Fibroblast of lung (primary cell): ENCODE measurements at regions not wholly inside any gene's neighbourhood (a gene's known extent, or its start where the extent isn't known, plus 50 kb on each side); places are given as distances from the start of the nearest gene placed in this dataset.

Experiments
- DNase-seq, 2 donors: peaks; one replicate each; pipeline versions ENCODE4 v3.0.0 to v3.0.0-alpha.2; 2010; ENCODE audit warnings: low read depth in 2 of 2
- H2AFZ ChIP-seq: 2 replicates; pipeline ENCODE4 v1.5.1; 2012; ENCODE audit warnings: low read length, control low read depth, inconsistent platforms
- H3K27ac ChIP-seq: 2 replicates; pipeline ENCODE4 v1.5.1; 2011; ENCODE audit warnings: low read length, control low read depth; ENCODE audit not compliant: insufficient read depth
- H3K27me3 ChIP-seq: 2 replicates; pipeline ENCODE4 v1.5.1; 2011; ENCODE audit warnings: mild to moderate bottlenecking, low read length; ENCODE audit not compliant: control insufficient read depth, insufficient read depth
- H3K36me3 ChIP-seq: 2 replicates; pipeline ENCODE4 v1.5.1; 2011; ENCODE audit warnings: low read length; ENCODE audit not compliant: control insufficient read depth, insufficient read depth
- H3K4me1 ChIP-seq: 2 replicates; pipeline ENCODE4 v1.5.1; 2011; ENCODE audit warnings: low read length; ENCODE audit not compliant: control insufficient read depth, insufficient read depth; ENCODE audit errors: extremely low read depth
- H3K4me2 ChIP-seq: 2 replicates; pipeline ENCODE4 v1.5.1; 2011; ENCODE audit warnings: low read length, control low read depth; ENCODE audit not compliant: insufficient read depth; ENCODE audit errors: extremely low read depth
- H3K4me3 ChIP-seq, 4 experiments: fragments of 200-600 bp in 1 of 4; sonication (generic) in 1 of 4; replicated peaks in 1 of 4; 2 replicates each; pipeline ENCODE4 v1.5.1; 2011 to 2016; ENCODE audit warnings: low read length in 4 of 4, low read depth in 3 of 4, mild to moderate bottlenecking in 3 of 4, control low read depth in 2 of 4, inconsistent platforms in 1 of 4, mixed read lengths in 1 of 4; ENCODE audit not compliant: insufficient read depth in 1 of 4; ENCODE audit errors: control extremely low read depth in 1 of 4
- H3K79me2 ChIP-seq: 2 replicates; pipeline ENCODE4 v1.5.1; 2012; ENCODE audit warnings: mild to moderate bottlenecking, low read length, inconsistent platforms; ENCODE audit not compliant: control insufficient read depth, insufficient read depth
- H3K9ac ChIP-seq: 2 replicates; pipeline ENCODE4 v1.5.1; 2011; ENCODE audit warnings: mild to moderate bottlenecking, low read length, control low read depth; ENCODE audit not compliant: insufficient read depth
- H3K9me3 ChIP-seq: 2 replicates; pipeline ENCODE4 v1.5.1; 2012; ENCODE audit warnings: low read depth, low read length; ENCODE audit not compliant: control insufficient read depth, insufficient read depth
- H4K20me1 ChIP-seq: 2 replicates; pipeline ENCODE4 v1.5.1; 2011; ENCODE audit warnings: low read length; ENCODE audit not compliant: control insufficient read depth, insufficient read depth; ENCODE audit errors: extremely low read depth
- CTCF ChIP-seq, 2 donors: IDR thresholded peaks in 1 of 2; conservative IDR thresholded peaks in 1 of 2; 1 replicate in 1 of 2; 2 replicates in 1 of 2; pipeline ENCODE4 v1.5.1; 2011 to 2012; ENCODE audit warnings: low read length in 2 of 2, control low read depth in 1 of 2, inconsistent platforms in 1 of 2, low read depth in 1 of 2, mild to moderate bottlenecking in 1 of 2
- EZH2 ChIP-seq: IDR thresholded peaks from 2 replicates; pipeline ENCODE4 v1.5.1; 2012; ENCODE audit warnings: low read length, control low read depth, mild to moderate bottlenecking; ENCODE audit errors: missing control alignments

DNA sequence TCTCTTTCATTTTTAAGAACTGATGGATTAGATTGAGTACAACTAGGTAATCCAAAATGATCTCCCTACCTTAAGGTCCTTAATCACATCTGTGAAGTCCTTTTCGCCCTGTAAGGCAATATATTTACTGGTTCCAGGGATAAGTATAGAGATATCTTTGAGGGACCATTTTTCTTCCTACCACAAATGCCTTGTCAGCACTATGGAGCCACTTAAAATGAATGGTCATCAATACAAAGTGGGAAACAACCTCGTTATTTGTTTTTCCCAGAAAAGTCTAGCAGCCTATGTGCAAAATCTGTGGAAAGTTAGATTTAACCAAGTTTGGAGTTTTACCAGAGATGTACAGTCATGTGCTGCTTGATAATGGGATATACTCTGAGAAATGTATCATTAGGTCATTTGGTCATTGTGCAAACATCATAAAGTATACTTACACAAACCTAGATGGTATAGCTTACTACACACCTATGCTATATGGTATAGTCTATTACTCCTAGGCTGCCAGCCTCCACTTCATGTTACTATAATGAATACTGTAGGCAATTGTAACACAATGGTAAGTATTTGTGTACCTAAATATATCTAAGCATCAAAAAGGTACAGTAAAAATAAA lies 366.2 kb upstream of the TMEM229A start:
- no peak overlapping the region for H2AFZ ChIP-seq
- no peaks in the 10 kb centered on the region for H3K9me3 ChIP-seq
- no peaks in the 10 kb centered on the region for H3K36me3 ChIP-seq
- no peak overlapping the region for H3K9ac ChIP-seq
- no peaks in the 10 kb centered on the region for H3K4me1 ChIP-seq
- no peaks in the 10 kb centered on the region for H4K20me1 ChIP-seq
- no peaks in the 10 kb centered on the region for H3K27me3 ChIP-seq
- H3K4me2 ChIP-seq, result no peak overlapping the region
- TF ChIP-seq CTCF (conservative IDR thresholded peaks at IDR 0.05 in 1 of 2, IDR thresholded peaks at IDR 0.05 in 1 of 2; ENCODE audit: low read depth in 1 of 2, low read length in 2 of 2) (no peak), EZH2 (no peak)
- no peak for DNase-seq
- H3K27ac ChIP-seq, result no peak overlapping the region
- H3K4me3 ChIP-seq, result no peak overlapping the region
- H3K79me2 ChIP-seq, result no peaks in the 10 kb centered on the region

GRCh38 chr7:124397134-124397533 lies 364.3 kb upstream of the TMEM229A start:
- Histone ChIP-seq H3K9me3 (no peaks in the 10 kb centered on the region), H3K79me2 (no peaks in the 10 kb centered on the region), H3K27me3 (no peaks in the 10 kb centered on the region), H2AFZ (no peak overlapping the region), H4K20me1 (no peaks in the 10 kb centered on the region), H3K4me2 (no peak overlapping the region), H3K9ac (no peak overlapping the region), H3K4me3 (no peak overlapping the region), H3K27ac (no peak overlapping the region), H3K4me1 (no peaks in the 10 kb centered on the region), H3K36me3 (no peaks in the 10 kb centered on the region)
- no peak for DNase-seq
- TF ChIP-seq CTCF (conservative IDR thresholded peaks at IDR 0.05 in 1 of 2, IDR thresholded peaks at IDR 0.05 in 1 of 2; ENCODE audit: low read depth in 1 of 2, low read length in 2 of 2) (no peak), EZH2 (no peak)

GRCh38 chr7:124390301-124390700 lies 357.4 kb upstream of the TMEM229A start:
- no peaks in the 10 kb centered on the region for H3K79me2 ChIP-seq
- no peaks in the 10 kb centered on the region for H3K27me3 ChIP-seq
- no peaks in the 10 kb centered on the region for H3K36me3 ChIP-seq
- H2AFZ ChIP-seq, result no peak overlapping the region
- H4K20me1 ChIP-seq, result no peaks in the 10 kb centered on the region
- H3K4me1 ChIP-seq, result no peaks in the 10 kb centered on the region
- no peak overlapping the region for H3K4me3 ChIP-seq
- H3K9me3 ChIP-seq, result no peaks in the 10 kb centered on the region
- H3K9ac ChIP-seq, result no peak overlapping the region
- H3K4me2 ChIP-seq, result no peak overlapping the region
- no peak for DNase-seq
- no peak overlapping the region for H3K27ac ChIP-seq
- TF ChIP-seq EZH2 (no peak), CTCF (conservative IDR thresholded peaks at IDR 0.05 in 1 of 2, IDR thresholded peaks at IDR 0.05 in 1 of 2; ENCODE audit: low read depth in 1 of 2, low read length in 2 of 2) (no peak)
